ENCODE measurements at regions not wholly inside any gene's neighbourhood (a gene's known extent, or its start where the extent isn't known, plus 50 kb on each side); places are given as distances from the start of the nearest gene placed in this dataset.

- DNase-seq (ENCODE audit: low spot score in 2 of 2) = no peak
- TF ChIP-seq POLR2A (IDR thresholded peaks at IDR 0.05) = no peak
- no peak overlapping the region for H3K4me3 ChIP-seq (ENCODE audit: low read depth, poor library complexity, severe bottlenecking)
- intact Hi-C loops (cut with DNase I; ENCODE audit: low total_unique reads) = no loop called here
These were observed 1221.5 kb downstream of the PLA2G4A start for GRCh38 chr1:188050250-188050649.

- no peak for DNase-seq (ENCODE audit: low spot score in 2 of 2)
- TF ChIP-seq POLR2A (IDR thresholded peaks at IDR 0.05) (no peak), CTCF (IDR thresholded peaks at IDR 0.05) (no peak)
- intact Hi-C loops (cut with DNase I; ENCODE audit: low total_unique reads) = no loop called here
- 29 to 32% methylated on average over 7 of the region's 7 CpGs for WGBS, 2 donors
- no peak overlapping the region for H3K4me3 ChIP-seq (ENCODE audit: low read depth, poor library complexity, severe bottlenecking)
These were observed 1227.3 kb downstream of the PLA2G4A start for GRCh38 chr1:188056011-188056410.

- TF ChIP-seq POLR2A (IDR thresholded peaks at IDR 0.05) (no peak), CTCF (IDR thresholded peaks at IDR 0.05) (no peak)
- no peak overlapping the region for H3K4me3 ChIP-seq (ENCODE audit: low read depth, poor library complexity, severe bottlenecking)
- DNase-seq (ENCODE audit: low spot score in 2 of 2) = no peak
- intact Hi-C loops (cut with DNase I; ENCODE audit: low total_unique reads) = no loop called here
- WGBS, 2 donors = 52 to 68% methylated on average over 1 of the region's 1 CpG
These were observed 1230.1 kb downstream of the PLA2G4A start for GRCh38 chr1:188058801-188059200.

- TF ChIP-seq CTCF (IDR thresholded peaks at IDR 0.05) (no peak), POLR2A (IDR thresholded peaks at IDR 0.05) (no peak)
- no peak for DNase-seq (ENCODE audit: low spot score in 2 of 2)
- H3K4me3 ChIP-seq (ENCODE audit: low read depth, poor library complexity, severe bottlenecking) = no peak overlapping the region
- intact Hi-C loops (cut with DNase I; ENCODE audit: low total_unique reads) = no loop called here
These were observed 1233.1 kb downstream of the PLA2G4A start for GRCh38 chr1:188061881-188062280.

GRCh38 chr1:188062456-188062855 is 1233.7 kb downstream of the PLA2G4A start:
- intact Hi-C loops (cut with DNase I; ENCODE audit: low total_unique reads) = no loop called here
- H3K4me3 ChIP-seq (ENCODE audit: low read depth, poor library complexity, severe bottlenecking) = no peak overlapping the region
- no peak for DNase-seq (ENCODE audit: low spot score in 2 of 2)
- WGBS, 2 donors = 78 to 81% methylated on average over 1 of the region's 1 CpG
- no peak for TF ChIP-seq POLR2A (IDR thresholded peaks at IDR 0.05)
- no peak for TF ChIP-seq CTCF (IDR thresholded peaks at IDR 0.05)

GRCh38 chr1:188065917-188066316 is 1237.2 kb downstream of the PLA2G4A start:
- TF ChIP-seq CTCF (IDR thresholded peaks at IDR 0.05) (no peak), POLR2A (IDR thresholded peaks at IDR 0.05) (no peak)
- intact Hi-C loops (cut with DNase I; ENCODE audit: low total_unique reads) = no loop called here

More at GRCh38 chr1:188065917-188066316, 1237.2 kb downstream of the PLA2G4A start:
- 72 to 81% methylated on average over 1 of the region's 1 CpG for WGBS, 2 donors
- no peak for DNase-seq (ENCODE audit: low spot score in 2 of 2)
- no peak overlapping the region for H3K4me3 ChIP-seq (ENCODE audit: low read depth, poor library complexity, severe bottlenecking)
